ENCODE measurements at regions not wholly inside any gene's neighbourhood (a gene's known extent, or its start where the extent isn't known, plus 50 kb on each side); places are given as distances from the start of the nearest gene placed in this dataset.
A peak's percentile ranks its signal among the peaks of the same experiment; 100 is the strongest.

DNA sequence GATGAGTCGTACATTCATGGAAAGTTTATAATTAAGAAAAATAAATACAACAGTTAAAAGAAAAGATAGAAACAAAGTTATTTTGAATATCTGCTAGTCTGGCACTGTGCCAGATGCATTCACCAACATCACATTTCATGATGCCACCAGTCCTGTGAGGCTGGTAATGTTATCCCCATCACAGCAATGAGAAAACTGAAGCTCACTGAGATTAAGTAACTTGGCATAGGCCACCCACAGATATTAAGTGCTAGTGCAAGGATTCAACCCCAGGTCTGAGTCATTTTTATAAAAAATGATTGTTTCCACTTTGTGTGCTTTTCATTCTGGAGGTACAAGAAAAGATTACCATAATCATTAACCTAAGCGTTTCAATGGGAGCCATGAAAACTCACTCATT lies 65.0 kb upstream of the IL15 start:
- Histone ChIP-seq H3K27ac (peak overlapping the region; percentile 92 to 95), H3K4me3 (no peak overlapping the region), H3K4me2 (peak overlapping the region; percentile 75), H3K9me3 (peaks cover 5% of the 10 kb centered on the region; the same call in 1 of the 3 replicates), H3K4me1 (peaks cover 72% of the 10 kb centered on the region)
- FAIRE-seq (peak; percentile 7), DNase-seq (ENCODE audit: low read depth in 1 of 2, low spot score in 1 of 2) (peak; percentile 36 to 92), ATAC-seq (peak; percentile 93 to 99)
- POLR2A ChIA-PET, result interaction anchor here (0.7 to 1.7 kb wide), 3 partner anchors 15 to 520 kb away, joined by 3 to 5 read pairs (median 3); no protein-coding TSS in a partner anchor
- WGBS (ENCODE audit: missing lambda C conversion rate), result 6% methylated on average over 2 of the region's 2 CpGs
- no peak for TF ChIP-seq EHMT2 (IDR thresholded peaks at IDR 0.05; ENCODE audit: low read depth)
- TF ChIP-seq, protein P1, sequence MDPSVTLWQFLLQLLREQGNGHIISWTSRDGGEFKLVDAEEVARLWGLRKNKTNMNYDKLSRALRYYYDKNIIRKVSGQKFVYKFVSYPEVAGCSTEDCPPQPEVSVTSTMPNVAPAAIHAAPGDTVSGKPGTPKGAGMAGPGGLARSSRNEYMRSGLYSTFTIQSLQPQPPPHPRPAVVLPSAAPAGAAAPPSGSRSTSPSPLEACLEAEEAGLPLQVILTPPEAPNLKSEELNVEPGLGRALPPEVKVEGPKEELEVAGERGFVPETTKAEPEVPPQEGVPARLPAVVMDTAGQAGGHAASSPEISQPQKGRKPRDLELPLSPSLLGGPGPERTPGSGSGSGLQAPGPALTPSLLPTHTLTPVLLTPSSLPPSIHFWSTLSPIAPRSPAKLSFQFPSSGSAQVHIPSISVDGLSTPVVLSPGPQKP (IDR thresholded peaks at IDR 0.05; ENCODE audit: low read depth, low read length), result no peak
- no peak for TF ChIP-seq NFE2L2 (conservative IDR thresholded peaks at IDR 0.05; ENCODE audit: low read length)
- TF ChIP-seq FOSL2 (IDR thresholded peaks at IDR 0.05), result peak; percentile 76
- TF ChIP-seq FOSL2 (CRISPR knock-in tag; IDR thresholded peaks at IDR 0.05), result peak; percentile 90
- TF ChIP-seq BHLHE40 (IDR thresholded peaks at IDR 0.05; ENCODE audit: low read depth, low read length), result no peak
- peak; percentile 52; the same call in 2 of the 3 replicates for TF ChIP-seq SMC3 (IDR thresholded peaks at IDR 0.05)
- 0 out of 2 replicates have a peak, but pooled peaks have one; percentile 33 for TF ChIP-seq MAX (IDR thresholded peaks at IDR 0.05)
- no peak for TF ChIP-seq TP53 (CRISPR knock-in tag; IDR thresholded peaks at IDR 0.05)
- no peak for TF ChIP-seq FOXS1 (CRISPR knock-in tag; IDR thresholded peaks at IDR 0.05)
- TF ChIP-seq RARB (CRISPR knock-in tag; IDR thresholded peaks at IDR 0.05), result no peak
- TF ChIP-seq JUN (IDR thresholded peaks at IDR 0.05), result peak; percentile 81 to 85; a peak in 4 of 5 replicates
- TF ChIP-seq BCL3 (IDR thresholded peaks at IDR 0.05), result peak; percentile 69; the same call in 1 of the 3 replicates
- peak; percentile 64 to 70; a peak in 3 of 4 replicates for TF ChIP-seq CEBPB (IDR thresholded peaks at IDR 0.05)
- TF ChIP-seq EP300 (IDR thresholded peaks at IDR 0.05), result peak; percentile 81 to 88; a peak in 3 of 5 replicates
- peak; percentile 89 for TF ChIP-seq JUNB (IDR thresholded peaks at IDR 0.05)
- TF ChIP-seq PBX3 (IDR thresholded peaks at IDR 0.05), result no peak
- TF ChIP-seq HOXA7 (CRISPR knock-in tag; IDR thresholded peaks at IDR 0.05), result no peak
- TF ChIP-seq RAD21 (conservative IDR thresholded peaks at IDR 0.05 in 1 of 2, IDR thresholded peaks at IDR 0.05 in 1 of 2), result peak; percentile 28 to 61; a peak in 4 of 5 replicates
- TF ChIP-seq, protein P2, sequence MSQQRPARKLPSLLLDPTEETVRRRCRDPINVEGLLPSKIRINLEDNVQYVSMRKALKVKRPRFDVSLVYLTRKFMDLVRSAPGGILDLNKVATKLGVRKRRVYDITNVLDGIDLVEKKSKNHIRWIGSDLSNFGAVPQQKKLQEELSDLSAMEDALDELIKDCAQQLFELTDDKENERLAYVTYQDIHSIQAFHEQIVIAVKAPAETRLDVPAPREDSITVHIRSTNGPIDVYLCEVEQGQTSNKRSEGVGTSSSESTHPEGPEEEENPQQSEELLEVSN (IDR thresholded peaks at IDR 0.05; ENCODE audit: borderline replicate concordance, low read depth), result no peak
- peak; percentile 83 for TF ChIP-seq GATA3 (IDR thresholded peaks at IDR 0.05; ENCODE audit: borderline replicate concordance)
- TF ChIP-seq CHD4 (IDR thresholded peaks at IDR 0.05; ENCODE audit: borderline replicate concordance), result no peak
- CTCF ChIA-PET, result no interaction called here

DNA sequence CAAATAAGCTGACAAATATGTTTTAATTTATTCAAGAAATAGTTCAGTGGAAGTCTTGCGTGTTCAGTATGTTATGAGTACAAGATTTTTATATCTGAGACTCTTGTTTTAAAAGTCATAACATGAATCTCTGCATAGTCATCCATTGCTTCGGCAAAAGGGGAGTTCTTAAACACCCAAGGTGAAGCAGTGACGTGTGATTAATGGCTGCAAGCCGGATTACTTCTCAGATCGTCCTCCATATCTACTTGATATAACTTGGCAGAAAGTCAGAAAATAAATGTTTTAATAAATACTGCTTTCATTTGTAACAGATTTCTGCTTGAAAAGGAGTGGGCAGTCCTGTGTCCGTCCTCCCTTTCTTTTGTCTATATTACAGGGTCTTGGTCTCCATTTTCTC lies 64.6 kb upstream of the IL15 start:
- no peak for FAIRE-seq
- Histone ChIP-seq H3K4me1 (peaks cover 68% of the 10 kb centered on the region), H3K9me3 (peaks cover 5% of the 10 kb centered on the region; the same call in 1 of the 3 replicates), H3K27ac (peak overlapping the region; percentile 92 to 95), H3K4me2 (peak overlapping the region; percentile 75), H3K4me3 (0 out of 3 replicates have a peak overlapping the region, but pooled peaks have one; percentile 13)
- ChIA-PET CTCF (no interaction called here), POLR2A (interaction anchor here (0.7 to 1.7 kb wide), 3 partner anchors 15 to 520 kb away, joined by 3 to 5 read pairs (median 3); no protein-coding TSS in a partner anchor)
- WGBS (ENCODE audit: missing lambda C conversion rate), result 5% methylated on average over 6 of the region's 6 CpGs
- peak; percentile 86 for ATAC-seq
- peak; percentile 28 to 88 for DNase-seq (ENCODE audit: low read depth in 1 of 2, low spot score in 1 of 2)
- TF ChIP-seq HMGXB4 (CRISPR knock-in tag; IDR thresholded peaks at IDR 0.05; ENCODE audit: borderline replicate concordance) (no peak), FOSL2 (IDR thresholded peaks at IDR 0.05) (no peak), FOSL2 (CRISPR knock-in tag; IDR thresholded peaks at IDR 0.05) (0 out of 2 replicates have a peak, but pooled peaks have one; percentile 2), ZC3H11A (IDR thresholded peaks at IDR 0.05) (no peak), RCOR1 (IDR thresholded peaks at IDR 0.05; ENCODE audit: low read depth, low read length) (no peak), MAFK (IDR thresholded peaks at IDR 0.05; ENCODE audit: partially characterized antibody) (peak; percentile 66), GATA3 (IDR thresholded peaks at IDR 0.05; ENCODE audit: borderline replicate concordance) (peak; percentile 26; the same call in 1 of the 2 replicates), USF2 (IDR thresholded peaks at IDR 0.05) (no peak), TP53 (CRISPR knock-in tag; IDR thresholded peaks at IDR 0.05) (no peak), CEBPB (IDR thresholded peaks at IDR 0.05) (no peak), EHF (CRISPR knock-in tag; IDR thresholded peaks at IDR 0.05) (no peak), HOXB5 (CRISPR knock-in tag; IDR thresholded peaks at IDR 0.05) (peak; percentile 80; the same call in 1 of the 2 replicates), MAZ (IDR thresholded peaks at IDR 0.05; ENCODE audit: borderline replicate concordance, low read depth, low read length) (no peak)
